ENCODE measurements at regions not wholly inside any gene's neighbourhood (a gene's known extent, or its start where the extent isn't known, plus 50 kb on each side); places are given as distances from the start of the nearest gene placed in this dataset.

GRCh38 chr18:65124633-65125032 lies 626.2 kb upstream of the CDH7 start:
- Histone ChIP-seq H3K4me1 (ENCODE audit: control insufficient read depth, extremely low read depth, insufficient read depth, low read length) (no peaks in the 10 kb centered on the region), H3K27me3 (ENCODE audit: control insufficient read depth, insufficient read depth, low read length) (no peaks in the 10 kb centered on the region), H3K36me3 (ENCODE audit: control insufficient read depth, insufficient read depth, low read length) (no peaks in the 10 kb centered on the region), H3K4me2 (ENCODE audit: extremely low read depth, insufficient read depth, low read length) (no peak overlapping the region), H3K4me3 (replicated peaks in 1 of 4; ENCODE audit: control extremely low read depth in 1 of 4, insufficient read depth in 1 of 4, low read depth in 3 of 4, low read length in 4 of 4) (no peak overlapping the region), H2AFZ (ENCODE audit: low read length) (no peak overlapping the region), H3K79me2 (ENCODE audit: control insufficient read depth, insufficient read depth, low read length) (no peaks in the 10 kb centered on the region), H3K27ac (ENCODE audit: insufficient read depth, low read length) (no peak overlapping the region), H3K9me3 (ENCODE audit: control insufficient read depth, insufficient read depth, low read depth, low read length) (no peaks in the 10 kb centered on the region), H3K9ac (ENCODE audit: insufficient read depth, low read length) (no peak overlapping the region), H4K20me1 (ENCODE audit: control insufficient read depth, extremely low read depth, insufficient read depth, low read length) (no peaks in the 10 kb centered on the region)
- no peak for DNase-seq (ENCODE audit: low read depth in 2 of 2)
- TF ChIP-seq CTCF (conservative IDR thresholded peaks at IDR 0.05 in 1 of 2, IDR thresholded peaks at IDR 0.05 in 1 of 2; ENCODE audit: low read depth in 1 of 2, low read length in 2 of 2) (no peak), EZH2 (IDR thresholded peaks at IDR 0.05; ENCODE audit: low read length, missing control alignments) (no peak)

DNA sequence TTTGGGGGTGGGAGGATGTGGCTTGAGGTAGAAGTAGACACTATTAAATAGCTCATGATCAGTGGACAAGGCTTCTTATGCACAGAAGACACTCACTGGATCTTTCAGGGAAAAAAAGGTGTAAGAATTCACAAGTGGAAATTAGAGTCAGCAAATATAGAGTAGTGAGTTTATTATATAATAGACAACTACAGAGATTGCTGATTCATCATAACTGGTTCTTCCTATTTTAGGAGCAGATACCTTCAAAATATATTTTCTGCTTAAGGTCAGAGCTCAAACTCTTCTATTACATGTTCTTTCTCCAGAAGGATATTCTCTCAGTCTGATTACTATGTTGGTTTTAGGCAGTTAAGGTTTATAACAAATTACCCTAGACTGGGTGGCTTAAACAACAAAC lies 646.9 kb upstream of the CDH7 start:
- no peaks in the 10 kb centered on the region for H3K9me3 ChIP-seq (ENCODE audit: control insufficient read depth, insufficient read depth, low read depth, low read length)
- TF ChIP-seq CTCF (conservative IDR thresholded peaks at IDR 0.05 in 1 of 2, IDR thresholded peaks at IDR 0.05 in 1 of 2; ENCODE audit: low read depth in 1 of 2, low read length in 2 of 2): no peak
- H3K27me3 ChIP-seq (ENCODE audit: control insufficient read depth, insufficient read depth, low read length): no peaks in the 10 kb centered on the region

GRCh38 chr18:65093346-65093745 lies 657.5 kb upstream of the CDH7 start:
- Histone ChIP-seq H4K20me1 (ENCODE audit: control insufficient read depth, extremely low read depth, insufficient read depth, low read length) (no peaks in the 10 kb centered on the region), H3K4me1 (ENCODE audit: control insufficient read depth, extremely low read depth, insufficient read depth, low read length) (no peaks in the 10 kb centered on the region), H3K9me3 (ENCODE audit: control insufficient read depth, insufficient read depth, low read depth, low read length) (no peaks in the 10 kb centered on the region), H3K27ac (ENCODE audit: insufficient read depth, low read length) (no peak overlapping the region), H3K27me3 (ENCODE audit: control insufficient read depth, insufficient read depth, low read length) (no peaks in the 10 kb centered on the region), H3K36me3 (ENCODE audit: control insufficient read depth, insufficient read depth, low read length) (no peaks in the 10 kb centered on the region), H2AFZ (ENCODE audit: low read length) (no peak overlapping the region), H3K4me2 (ENCODE audit: extremely low read depth, insufficient read depth, low read length) (no peak overlapping the region), H3K79me2 (ENCODE audit: control insufficient read depth, insufficient read depth, low read length) (no peaks in the 10 kb centered on the region), H3K4me3 (replicated peaks in 1 of 4; ENCODE audit: control extremely low read depth in 1 of 4, insufficient read depth in 1 of 4, low read depth in 3 of 4, low read length in 4 of 4) (no peak overlapping the region), H3K9ac (ENCODE audit: insufficient read depth, low read length) (no peak overlapping the region)
- TF ChIP-seq CTCF (conservative IDR thresholded peaks at IDR 0.05 in 1 of 2, IDR thresholded peaks at IDR 0.05 in 1 of 2; ENCODE audit: low read depth in 1 of 2, low read length in 2 of 2): no peak
- TF ChIP-seq EZH2 (IDR thresholded peaks at IDR 0.05; ENCODE audit: low read length, missing control alignments): no peak
- DNase-seq (ENCODE audit: low read depth in 2 of 2): no peak

More for the DNA sequence above, 646.9 kb upstream of the CDH7 start:
- Histone ChIP-seq H3K36me3 (ENCODE audit: control insufficient read depth, insufficient read depth, low read length) (no peaks in the 10 kb centered on the region), H3K27ac (ENCODE audit: insufficient read depth, low read length) (no peak overlapping the region), H3K79me2 (ENCODE audit: control insufficient read depth, insufficient read depth, low read length) (no peaks in the 10 kb centered on the region), H3K9ac (ENCODE audit: insufficient read depth, low read length) (no peak overlapping the region), H4K20me1 (ENCODE audit: control insufficient read depth, extremely low read depth, insufficient read depth, low read length) (no peaks in the 10 kb centered on the region), H2AFZ (ENCODE audit: low read length) (no peak overlapping the region), H3K4me2 (ENCODE audit: extremely low read depth, insufficient read depth, low read length) (no peak overlapping the region), H3K4me1 (ENCODE audit: control insufficient read depth, extremely low read depth, insufficient read depth, low read length) (no peaks in the 10 kb centered on the region), H3K4me3 (replicated peaks in 1 of 4; ENCODE audit: control extremely low read depth in 1 of 4, insufficient read depth in 1 of 4, low read depth in 3 of 4, low read length in 4 of 4) (no peak overlapping the region)
- DNase-seq (ENCODE audit: low read depth in 2 of 2): no peak

Measured in fibroblast of lung (primary cell).